Smooth muscle cell (in vitro differentiated cells): ENCODE measurements at regions not wholly inside any gene's neighbourhood (a gene's known extent, or its start where the extent isn't known, plus 50 kb on each side); places are given as distances from the start of the nearest gene placed in this dataset.

Experiments used
- DNase-seq: peaks from one replicate; lab custom pipeline; 2025; ENCODE audit not compliant: unreplicated experiment; lab: John Stamatoyannopoulos, UW
- H2AFZ ChIP-seq: fragments of 200-600 bp; sonication (generic); 2 replicates; pipeline ENCODE4 v1.6.0; 2016; ENCODE audit warnings: antibody characterized with exemption, low read depth, mild to moderate bottlenecking
- H3F3A ChIP-seq: fragments of 200-600 bp; sonication (generic); 2 replicates; pipeline ENCODE4 v1.6.0; 2017; ENCODE audit warnings: antibody characterized with exemption, low read depth
- H3K27ac ChIP-seq: fragments of 200-600 bp; sonication (generic); 2 replicates; pipeline ENCODE4 v1.5.1; 2016; ENCODE audit warnings: low read depth, mild to moderate bottlenecking
- H3K27me3 ChIP-seq: fragments of 200-600 bp; sonication (generic); 2 replicates; pipeline ENCODE4 v1.6.1; 2016; ENCODE audit warnings: low read depth, mild to moderate bottlenecking
- H3K36me3 ChIP-seq: fragments of 200-600 bp; sonication (generic); 2 replicates; pipeline ENCODE4 v1.5.1; 2016; ENCODE audit warnings: low read depth
- H3K4me1 ChIP-seq: fragments of 200-600 bp; sonication (generic); 2 replicates; pipeline ENCODE4 v1.5.1; 2016; ENCODE audit warnings: low read depth
- H3K4me2 ChIP-seq: fragments of 200-600 bp; sonication (generic); 2 replicates; pipeline ENCODE4 v1.6.0; 2016; ENCODE audit warnings: mild to moderate bottlenecking
- H3K4me3 ChIP-seq: fragments of 200-600 bp; sonication (generic); 2 replicates; pipeline ENCODE4 v1.5.1; 2016; ENCODE audit warnings: mild to moderate bottlenecking
- H3K79me2 ChIP-seq: fragments of 200-600 bp; sonication (generic); 2 replicates; pipeline ENCODE4 v1.6.0; 2016; ENCODE audit warnings: low read depth, mild to moderate bottlenecking
- H3K9ac ChIP-seq: fragments of 200-600 bp; sonication (generic); 2 replicates; pipeline ENCODE4 v1.6.0; 2016; ENCODE audit warnings: low read depth
- H3K9me3 ChIP-seq: fragments of 200-600 bp; sonication (generic); replicated peaks from 2 replicates; pipeline ENCODE4 v1.5.1; 2016; ENCODE audit warnings: low read depth
- H4K20me1 ChIP-seq: fragments of 200-600 bp; sonication (generic); 2 replicates; pipeline ENCODE4 v1.6.0; 2016; ENCODE audit warnings: low read depth
- CTCF ChIP-seq: fragments of 200-600 bp; sonication (generic); IDR thresholded peaks from 2 replicates; pipeline ENCODE4 v1.5.1; 2017; ENCODE audit warnings: borderline replicate concordance, mild to moderate bottlenecking, antibody characterized with exemption; ENCODE audit not compliant: insufficient read depth, poor library complexity, severe bottlenecking
- WGBS: methylation state at CpG from one replicate; pipeline ENCODE4 v1.1.7; 2016; ENCODE audit warnings: low lambda C conversion rate; 5-methylcytosine and 5-hydroxymethylcytosine counted together

- Histone ChIP-seq H3K9ac (no peak overlapping the region), H3K4me1 (no peaks in the 10 kb centered on the region), H3K4me2 (no peak overlapping the region), H3K79me2 (no peaks in the 10 kb centered on the region), H3K27me3 (peaks cover 41% of the 10 kb centered on the region), H2AFZ (no peak overlapping the region), H3K36me3 (no peaks in the 10 kb centered on the region), H3K4me3 (no peak overlapping the region), H4K20me1 (no peaks in the 10 kb centered on the region), H3K27ac (no peak overlapping the region), H3K9me3 (no peaks in the 10 kb centered on the region), H3F3A (no peaks in the 10 kb centered on the region)
- 29% methylated on average over 24 of the region's 26 CpGs for WGBS
- DNase-seq = no peak
- TF ChIP-seq CTCF = peak; percentile 62
These were observed 65.8 kb upstream of the SLC22A11 start for GRCh38 chr11:64489831-64490441.

GRCh38 chr11:64490562-64491216 lies 65.1 kb upstream of the SLC22A11 start:
- no peaks in the 10 kb centered on the region for H3F3A ChIP-seq
- DNase-seq = no peak
- H2AFZ ChIP-seq = no peak overlapping the region
- H3K9ac ChIP-seq = no peak overlapping the region
- no peak overlapping the region for H3K27ac ChIP-seq
- no peaks in the 10 kb centered on the region for H4K20me1 ChIP-seq
- H3K4me3 ChIP-seq = no peak overlapping the region
- no peak overlapping the region for H3K4me2 ChIP-seq
- no peaks in the 10 kb centered on the region for H3K9me3 ChIP-seq
- H3K27me3 ChIP-seq = peaks cover 41% of the 10 kb centered on the region
- no peak for TF ChIP-seq CTCF
- no peaks in the 10 kb centered on the region for H3K36me3 ChIP-seq
- H3K79me2 ChIP-seq = no peaks in the 10 kb centered on the region
- 83% methylated on average over 22 of the region's 22 CpGs for WGBS
- H3K4me1 ChIP-seq = no peaks in the 10 kb centered on the region

GRCh38 chr11:64492561-64492960 lies 63.2 kb upstream of the SLC22A11 start:
- no peak overlapping the region for H3K27ac ChIP-seq
- no peak overlapping the region for H3K9ac ChIP-seq
- no peak overlapping the region for H2AFZ ChIP-seq
- H3K36me3 ChIP-seq = no peaks in the 10 kb centered on the region
- no peaks in the 10 kb centered on the region for H3K9me3 ChIP-seq
- no peaks in the 10 kb centered on the region for H3K4me1 ChIP-seq
- DNase-seq = no peak
- no peak overlapping the region for H3K4me3 ChIP-seq
- no peak overlapping the region for H3K4me2 ChIP-seq
- no peaks in the 10 kb centered on the region for H3F3A ChIP-seq
- WGBS = 95% methylated on average over 1 of the region's 1 CpG
- no peaks in the 10 kb centered on the region for H4K20me1 ChIP-seq
- H3K79me2 ChIP-seq = no peaks in the 10 kb centered on the region
- H3K27me3 ChIP-seq = peaks cover 41% of the 10 kb centered on the region
- TF ChIP-seq CTCF = no peak

- no peak for DNase-seq
- no peak for TF ChIP-seq CTCF
- H3K4me3 ChIP-seq = no peak overlapping the region
- H3K36me3 ChIP-seq = no peaks in the 10 kb centered on the region
- no peak overlapping the region for H3K9ac ChIP-seq
- H2AFZ ChIP-seq = no peak overlapping the region
- 91% methylated on average over 4 of the region's 4 CpGs for WGBS
- H4K20me1 ChIP-seq = no peaks in the 10 kb centered on the region
- H3K27ac ChIP-seq = no peak overlapping the region
- no peak overlapping the region for H3K4me2 ChIP-seq
- no peaks in the 10 kb centered on the region for H3K79me2 ChIP-seq
- H3K27me3 ChIP-seq = peaks cover 13% of the 10 kb centered on the region
- H3K4me1 ChIP-seq = no peaks in the 10 kb centered on the region
- H3F3A ChIP-seq = no peaks in the 10 kb centered on the region
- H3K9me3 ChIP-seq = no peaks in the 10 kb centered on the region
These were observed 57.6 kb upstream of the SLC22A11 start for GRCh38 chr11:64498136-64498535.
